Activated CD4-positive, alpha-beta T cell treated with anti-CD3 and anti-CD28 coated beads, Interleukin-2, amount 50 U/mL, for 48 hours (primary cell): ENCODE measurements at regions not wholly inside any gene's neighbourhood (a gene's known extent, or its start where the extent isn't known, plus 50 kb on each side); places are given as distances from the start of the nearest gene placed in this dataset.
"Not testable (repeated sequence)": the region's sequence is repeated elsewhere in the genome, so short reads cannot be mapped to it uniquely, and the experiment has no call there.

ENCODE experiments used
- DNase-seq, 2 experiments: peaks; one replicate each; pipeline ENCODE4 v3.0.0-alpha.2; 2020

DNA sequence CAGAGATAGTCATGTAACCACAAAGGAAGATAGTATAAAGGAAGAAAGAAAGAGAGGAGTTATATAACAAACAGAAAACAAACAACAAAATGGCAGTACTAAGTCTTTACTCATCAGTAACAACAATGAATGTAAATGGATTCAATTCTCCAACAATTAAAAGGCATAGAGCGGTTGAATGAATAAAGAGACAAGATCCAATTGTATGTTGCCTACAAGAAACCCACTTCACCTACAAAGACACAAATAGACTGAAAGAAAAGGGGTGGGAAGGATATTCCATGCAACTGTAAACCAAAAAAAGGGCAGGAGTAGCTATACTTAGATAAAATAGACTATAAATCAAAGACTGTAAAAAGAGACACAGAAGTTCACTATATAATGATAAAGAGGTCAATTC, 157.3 kb upstream of the CREB1 start:
- DNase-seq: no peak

DNA sequence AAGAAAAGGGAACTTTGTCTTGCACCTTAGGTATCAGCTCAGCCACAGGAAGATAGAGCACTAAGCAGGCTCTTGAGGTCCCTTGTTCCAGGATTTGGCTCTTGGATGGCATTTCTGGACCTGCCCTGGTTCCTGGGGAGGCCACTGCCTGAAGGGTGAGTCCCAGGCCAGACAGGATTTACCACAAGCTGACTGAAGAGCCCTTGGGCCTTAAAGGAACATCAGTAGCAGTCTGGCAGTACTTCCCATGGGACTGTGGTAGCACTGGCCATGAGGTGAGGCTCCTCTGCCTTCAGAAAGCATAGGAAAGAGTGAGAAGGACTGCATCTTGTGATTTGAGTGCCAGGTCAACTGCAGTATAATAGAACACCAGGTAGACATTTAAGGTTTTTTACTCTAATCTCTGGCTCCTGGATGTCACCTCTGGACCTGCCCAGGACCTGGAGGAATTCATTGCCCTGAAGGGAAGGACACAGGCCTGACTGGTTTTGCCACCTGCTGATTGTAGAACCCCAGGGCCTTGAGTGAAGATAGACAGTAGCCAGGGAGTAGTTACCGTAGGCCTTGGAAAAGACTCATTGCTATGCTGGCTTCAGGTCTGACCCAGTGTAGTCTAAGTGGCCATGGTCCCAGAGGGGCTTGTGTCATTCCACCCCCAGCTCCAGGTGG, 154.4 kb upstream of the CREB1 start:
- DNase-seq: no peak

DNA sequence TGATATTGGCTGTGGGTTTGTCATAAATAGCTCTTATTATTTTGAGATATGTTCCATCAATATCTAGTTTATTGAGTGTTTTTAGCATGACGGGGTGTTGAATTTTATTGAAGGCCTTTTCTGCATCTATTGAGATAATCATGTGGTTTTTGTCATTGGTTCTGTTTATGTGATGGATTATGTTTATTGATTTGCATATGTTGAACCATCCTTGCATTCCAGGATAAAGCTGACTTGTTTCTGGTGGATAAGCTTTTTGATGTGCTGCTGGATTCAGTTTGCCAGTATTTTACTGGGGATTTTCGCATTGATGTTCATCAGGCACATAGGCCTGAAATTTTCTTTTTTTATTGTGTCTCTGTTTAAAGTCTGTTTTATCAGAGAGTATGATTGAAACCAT, 151.1 kb upstream of the CREB1 start:
- not testable (repeated sequence) for DNase-seq

DNA sequence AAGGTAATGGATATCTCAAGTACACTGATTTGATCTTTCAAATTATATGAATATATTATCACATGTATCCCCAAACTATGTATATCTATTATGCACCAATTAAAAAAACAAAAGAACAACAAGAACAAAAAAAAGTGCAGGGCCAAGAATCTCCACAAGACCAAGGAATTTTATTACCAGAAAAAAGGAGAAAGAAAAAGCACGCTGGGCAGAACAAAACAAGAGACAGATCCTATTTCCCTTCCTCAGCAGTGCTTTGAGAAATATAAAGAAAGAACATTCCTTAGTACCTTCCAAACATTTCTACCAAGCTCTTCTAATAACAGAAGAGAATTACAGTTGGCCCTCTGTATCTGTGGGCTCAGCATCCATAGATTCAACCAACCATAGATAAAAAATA, 144.7 kb upstream of the CREB1 start:
- no peak for DNase-seq

DNA sequence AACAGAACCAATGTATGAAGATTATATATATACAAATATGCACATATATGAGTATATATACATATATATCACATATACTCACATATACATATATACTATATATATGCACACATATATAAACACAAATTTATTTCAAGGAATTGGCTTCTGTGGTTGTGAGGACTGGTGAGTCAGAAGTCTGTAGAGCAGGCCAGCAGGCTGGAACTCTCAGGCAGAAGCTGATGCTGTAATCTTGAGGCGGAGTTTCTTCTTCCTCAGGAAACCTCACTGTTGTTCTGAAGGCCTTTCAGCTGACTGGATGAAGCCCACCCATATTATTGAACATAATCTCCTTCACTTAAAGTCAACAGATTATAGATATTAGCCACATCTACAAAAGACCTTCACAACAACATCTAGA, 143.9 kb upstream of the CREB1 start:
- no peak for DNase-seq

DNA sequence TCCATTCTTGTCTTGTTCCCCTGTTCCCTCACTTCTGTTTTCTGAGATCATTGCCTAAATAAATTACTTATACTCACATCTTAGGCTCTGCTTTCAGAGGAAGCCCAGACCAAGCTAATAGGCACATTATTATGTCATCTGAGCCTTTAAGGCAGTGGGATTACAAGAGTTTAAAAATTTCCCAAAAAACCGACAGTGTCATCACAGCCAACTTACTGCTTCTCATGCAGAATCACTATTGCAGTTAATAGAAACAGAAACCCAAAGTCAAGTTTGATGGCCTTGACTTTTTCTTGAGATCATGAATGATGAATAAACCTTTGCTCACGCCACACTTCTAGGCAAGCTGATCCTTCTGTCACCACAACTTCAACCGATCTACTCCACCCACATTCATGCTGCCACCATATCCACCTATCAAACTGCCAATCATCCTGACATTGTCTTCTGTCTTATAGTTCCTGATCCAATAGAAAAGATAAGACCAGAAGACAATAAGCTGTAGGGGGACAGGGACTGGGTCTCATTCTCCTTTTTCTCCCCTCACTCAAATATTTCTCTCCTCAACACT, 142.7 kb upstream of the CREB1 start:
- DNase-seq: no peak

DNA sequence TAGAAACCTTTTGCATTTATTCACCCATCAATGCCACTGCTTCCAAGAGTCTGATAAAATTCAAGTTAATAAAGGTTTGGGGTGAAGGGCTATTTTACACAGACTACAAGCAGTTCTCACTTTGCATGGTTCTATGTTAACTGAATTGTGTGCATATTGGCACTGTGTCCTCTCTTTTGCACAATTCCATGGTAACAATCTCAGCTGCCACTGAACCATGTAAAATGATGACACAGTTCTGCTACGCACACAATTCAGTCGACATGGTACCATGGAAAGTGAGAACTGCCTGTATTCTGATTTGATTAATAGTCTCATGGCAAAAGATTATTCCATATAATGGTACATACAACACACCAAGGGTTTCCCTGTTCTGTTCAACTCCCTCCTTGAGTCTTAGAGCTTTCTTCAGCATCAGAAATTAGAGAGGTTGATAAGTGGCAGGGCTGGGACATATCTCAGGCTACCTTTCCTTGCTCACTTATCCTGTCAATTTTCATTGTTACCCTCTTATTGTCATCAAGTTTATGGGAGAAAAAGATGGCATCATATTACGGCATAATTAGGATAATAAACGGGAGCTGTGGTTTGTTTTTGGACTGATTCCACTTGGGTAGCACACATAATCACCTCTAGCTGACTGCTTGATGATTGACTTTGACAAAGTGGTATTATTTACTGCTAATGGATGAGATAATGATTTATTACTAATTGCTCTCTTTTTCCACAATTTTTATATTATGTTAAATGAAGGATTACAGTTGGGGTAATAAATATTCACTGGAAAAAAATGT, 139.3 kb upstream of the CREB1 start:
- no peak for DNase-seq

DNA sequence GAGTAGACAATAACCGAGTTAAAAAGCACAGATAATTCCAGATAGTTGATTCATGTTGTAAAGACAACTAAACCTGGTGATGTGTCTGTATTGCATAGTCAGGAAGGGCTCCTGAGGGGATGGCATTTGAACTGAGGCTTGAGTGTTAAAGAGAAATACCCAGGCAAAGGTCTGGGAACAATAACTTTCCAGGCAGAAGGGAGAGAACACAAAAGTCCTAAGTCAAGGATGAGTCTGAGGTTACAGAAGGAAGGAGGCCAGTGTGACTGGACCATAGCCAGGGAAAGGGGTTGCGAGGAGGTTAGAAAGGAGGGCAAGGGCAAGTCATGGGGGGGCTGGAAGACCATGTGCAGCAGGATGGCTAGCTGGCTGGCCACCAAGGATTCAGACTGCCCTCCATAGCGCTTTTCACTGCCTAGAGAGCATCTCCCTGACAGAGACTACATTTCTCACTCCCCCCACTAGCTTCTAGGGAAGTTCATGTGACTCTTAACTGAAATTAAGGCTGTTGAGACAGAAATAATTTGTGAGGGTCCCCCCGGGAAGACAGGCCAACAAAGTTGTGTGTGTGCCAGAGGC, 135.5 kb upstream of the CREB1 start:
- peak in 1 of 2 experiments; percentile 7 for DNase-seq

DNA sequence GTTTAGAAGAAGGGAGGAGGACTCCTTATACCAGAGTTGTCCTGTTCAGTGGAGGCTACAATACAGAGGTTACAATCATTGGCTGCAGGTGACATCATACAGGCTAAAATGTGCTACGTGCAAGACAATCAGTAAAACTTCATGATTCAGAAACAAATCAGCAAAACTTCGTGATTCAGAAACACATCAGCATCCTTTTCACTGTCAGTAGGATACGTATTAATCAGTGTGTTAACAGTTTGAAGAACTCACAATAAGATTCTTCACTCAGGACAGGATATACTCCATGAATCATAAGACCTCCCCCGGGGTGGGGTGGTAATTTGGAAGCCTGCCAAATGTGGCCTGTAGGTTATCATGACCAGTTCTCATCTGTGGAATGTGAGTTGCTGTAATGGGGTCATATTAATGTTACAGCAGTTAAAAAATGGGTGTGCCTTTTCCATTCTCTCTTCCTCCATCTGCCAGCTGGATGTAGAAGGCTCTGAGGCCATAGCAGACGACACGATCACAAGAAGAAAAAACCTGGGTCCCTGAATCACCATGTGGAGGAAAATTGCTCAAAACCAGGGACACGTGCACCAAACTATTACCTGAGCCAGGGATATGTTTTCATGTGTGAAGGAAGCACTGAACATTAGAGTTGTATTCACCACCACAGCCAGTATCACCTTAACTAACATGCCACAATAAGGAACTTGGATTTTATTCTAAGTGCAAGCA, 134.8 kb upstream of the CREB1 start:
- peak; percentile 65 to 76 for DNase-seq

DNA sequence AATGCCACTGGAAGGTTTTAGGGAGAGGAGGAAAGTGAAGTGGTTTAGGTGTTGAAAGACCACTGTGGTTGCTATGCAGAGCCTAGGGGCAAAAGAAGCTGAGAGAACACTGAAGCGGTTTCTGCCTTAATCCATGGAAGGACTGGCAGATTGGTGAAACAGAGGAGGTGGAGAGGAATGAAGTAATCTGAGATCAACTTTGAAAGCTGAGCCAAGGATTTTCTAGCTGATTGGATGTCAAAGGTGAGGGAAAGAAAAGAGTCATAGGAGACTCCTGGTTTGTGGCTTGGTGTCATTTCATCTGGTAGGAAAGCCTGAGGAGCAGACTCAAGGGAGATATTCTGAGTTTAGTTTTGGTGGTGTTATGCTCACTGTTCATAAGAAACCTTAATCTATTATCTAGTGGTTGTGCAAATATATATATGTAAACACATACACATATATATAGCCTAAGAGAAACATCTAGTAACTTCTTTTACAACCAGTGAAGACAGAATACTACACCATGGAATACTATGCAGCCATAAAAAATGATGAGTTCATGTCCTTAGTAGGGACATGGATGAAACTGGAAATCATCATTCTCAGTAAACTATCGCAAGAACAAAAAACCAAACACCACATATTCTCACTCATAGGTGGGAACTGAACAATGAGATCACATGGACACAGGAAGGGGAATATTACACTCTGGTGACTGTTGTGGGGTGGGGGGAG, 134.1 kb upstream of the CREB1 start:
- no peak for DNase-seq

DNA sequence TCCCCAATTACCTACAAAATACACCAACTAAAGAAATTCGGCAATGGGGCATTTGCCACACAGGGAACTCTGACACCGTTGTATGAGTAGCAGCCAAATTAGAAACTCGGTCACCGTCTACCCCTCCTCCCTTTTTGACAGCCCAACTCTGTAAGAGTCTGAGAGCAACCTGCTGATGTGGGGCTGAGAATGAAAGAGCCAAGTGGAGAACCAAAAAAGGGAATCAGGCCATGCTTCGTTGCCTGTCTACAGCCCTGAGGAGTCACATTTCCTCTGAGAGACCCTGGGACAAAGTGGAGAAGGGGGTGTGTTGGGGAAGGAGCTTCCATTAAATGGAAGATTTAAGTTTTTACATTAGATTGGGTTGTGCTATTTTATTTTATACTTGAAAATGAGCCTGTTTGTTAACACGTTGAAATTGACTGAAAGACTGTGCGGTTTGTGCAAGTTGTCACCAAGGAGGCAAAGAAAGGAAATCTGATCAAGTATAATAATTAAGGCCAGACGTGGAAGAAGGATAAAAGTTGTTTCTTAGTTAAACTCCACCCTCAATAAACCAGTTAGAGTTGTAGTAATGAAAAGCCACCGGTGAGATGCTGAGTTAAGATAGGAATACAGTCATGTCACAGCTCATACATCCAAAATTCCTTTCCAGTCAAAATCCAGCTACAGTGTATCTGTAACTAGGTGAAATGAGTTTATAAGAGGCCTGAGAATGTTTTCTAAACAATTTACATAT, 131.7 kb upstream of the CREB1 start:
- no peak for DNase-seq

DNA sequence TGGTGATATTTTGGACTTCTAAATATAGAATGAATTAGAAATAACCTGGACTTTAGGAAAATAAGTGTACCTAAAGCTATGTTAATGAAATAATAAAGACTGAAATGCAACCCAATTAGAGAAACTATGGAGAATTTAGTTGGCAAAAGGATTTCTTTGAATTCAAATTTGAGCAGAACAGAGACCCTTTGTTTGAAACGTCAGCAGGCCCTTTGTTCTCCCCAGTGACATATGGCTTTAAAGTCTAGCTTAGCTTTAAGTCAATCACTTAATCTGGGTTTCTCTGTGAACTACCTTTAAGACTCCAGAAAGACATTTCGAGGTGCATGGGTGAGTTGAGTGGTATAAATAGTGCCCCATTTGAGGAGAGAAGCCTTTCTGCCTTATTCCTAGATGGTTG, 130.5 kb upstream of the CREB1 start:
- no peak for DNase-seq

DNA sequence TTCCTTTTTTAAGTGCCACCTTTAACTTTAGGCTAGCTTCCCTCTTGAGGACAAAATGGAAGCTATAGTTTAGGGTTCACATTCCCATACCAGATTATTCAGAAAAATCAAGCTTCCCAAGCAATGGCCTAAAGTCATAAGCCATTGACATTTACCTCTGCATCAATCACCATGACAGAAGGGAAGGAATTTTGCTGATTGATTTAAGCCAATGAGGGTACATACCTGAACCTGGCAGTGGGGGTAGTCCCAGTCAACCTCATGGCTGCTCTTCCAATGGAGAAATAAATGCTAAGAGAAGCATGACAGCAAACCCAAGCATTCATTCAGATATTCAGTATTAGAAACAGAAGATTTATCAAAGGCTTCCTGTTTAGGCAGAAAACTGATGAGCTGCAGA, 128.4 kb upstream of the CREB1 start:
- DNase-seq: no peak

DNA sequence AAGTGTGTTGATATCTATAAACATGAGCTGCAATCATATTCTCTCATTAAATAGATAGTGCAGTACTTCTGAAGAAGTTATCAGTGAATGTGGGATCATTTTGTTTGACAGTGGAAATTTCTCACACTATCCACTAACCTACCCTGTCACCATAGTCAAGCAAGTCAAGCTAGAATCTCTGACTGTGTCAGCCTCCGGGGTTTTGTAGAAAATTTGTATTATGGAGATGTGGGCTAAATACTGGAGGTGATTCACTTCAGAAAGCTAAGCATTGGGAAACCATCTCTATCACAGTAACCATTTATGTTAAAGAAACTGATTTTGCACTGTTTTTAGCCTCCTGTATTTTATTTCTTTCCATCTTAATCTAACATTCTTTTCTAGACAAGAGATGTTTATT, 126.6 kb upstream of the CREB1 start:
- DNase-seq: no peak

DNA sequence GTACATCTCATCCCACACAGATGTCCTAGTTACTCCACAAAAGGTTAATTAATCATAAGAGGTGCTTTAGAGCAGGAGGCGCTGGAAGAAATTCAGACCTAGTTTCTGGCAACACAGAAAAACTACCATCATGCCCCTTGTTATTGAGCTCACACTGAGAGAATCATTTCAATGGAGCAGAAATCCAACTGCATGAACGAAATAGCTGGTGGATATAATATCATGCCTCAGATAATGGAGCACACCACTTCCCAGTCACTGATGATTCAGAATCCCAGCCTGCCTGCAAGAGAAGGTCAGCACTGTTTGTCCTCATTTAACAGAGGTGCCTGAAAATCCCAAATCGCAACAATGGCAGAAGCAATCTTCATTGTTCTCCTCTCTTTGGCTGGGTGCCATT, 125.8 kb upstream of the CREB1 start:
- no peak for DNase-seq

DNA sequence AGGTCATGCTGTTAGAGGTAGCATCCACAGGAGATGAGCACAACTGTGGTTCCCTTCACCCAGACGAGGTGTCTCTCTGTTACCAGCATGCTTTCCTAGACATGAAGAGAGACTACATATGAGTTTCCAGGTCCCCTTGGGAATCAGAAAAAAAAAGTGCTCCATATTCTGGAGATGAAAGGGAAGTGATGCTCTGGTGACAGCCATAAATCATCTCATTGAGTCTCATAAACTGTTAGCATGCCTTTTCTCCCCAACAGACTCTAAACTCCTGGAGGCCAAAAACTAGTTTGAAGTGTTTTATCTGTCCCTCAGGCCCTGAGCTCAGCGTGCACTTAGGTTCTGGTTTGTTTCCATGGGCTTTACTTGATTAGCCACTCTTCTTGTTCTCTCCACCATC, 124.6 kb upstream of the CREB1 start:
- no peak for DNase-seq

DNA sequence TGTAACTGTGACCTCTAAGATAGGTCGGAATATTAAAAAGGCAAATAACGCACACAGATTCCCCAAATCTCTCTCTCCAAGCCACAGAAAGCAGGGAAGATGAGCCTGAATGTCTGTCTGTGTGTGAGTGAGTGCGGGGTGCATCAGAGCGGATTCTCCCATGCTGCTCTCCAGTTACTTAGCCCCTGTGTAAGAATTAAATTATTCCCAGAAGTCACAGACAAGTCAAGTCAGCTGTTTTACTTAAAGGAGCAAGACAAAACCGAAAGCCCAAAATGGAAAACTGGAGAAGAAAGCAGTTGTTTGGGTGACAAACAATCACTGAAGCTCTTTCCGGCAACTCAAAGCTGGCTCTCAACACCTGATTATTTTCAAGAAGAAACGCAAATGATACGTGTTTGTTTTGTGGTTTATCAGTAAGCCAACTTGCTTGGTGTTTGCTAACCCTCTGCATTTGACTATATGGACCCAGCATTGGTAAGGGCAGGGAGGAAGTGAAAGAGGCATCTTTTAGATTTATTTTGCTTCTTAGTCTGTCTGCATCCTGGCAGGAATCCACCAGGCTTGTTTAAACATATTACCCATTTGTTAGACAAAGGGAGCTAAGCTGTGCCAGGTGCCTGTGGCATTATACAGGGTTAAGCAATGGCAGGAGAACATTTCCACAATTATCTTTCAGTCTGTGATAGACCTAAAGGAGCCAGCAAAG, 121.5 kb upstream of the CREB1 start:
- DNase-seq: no peak

DNA sequence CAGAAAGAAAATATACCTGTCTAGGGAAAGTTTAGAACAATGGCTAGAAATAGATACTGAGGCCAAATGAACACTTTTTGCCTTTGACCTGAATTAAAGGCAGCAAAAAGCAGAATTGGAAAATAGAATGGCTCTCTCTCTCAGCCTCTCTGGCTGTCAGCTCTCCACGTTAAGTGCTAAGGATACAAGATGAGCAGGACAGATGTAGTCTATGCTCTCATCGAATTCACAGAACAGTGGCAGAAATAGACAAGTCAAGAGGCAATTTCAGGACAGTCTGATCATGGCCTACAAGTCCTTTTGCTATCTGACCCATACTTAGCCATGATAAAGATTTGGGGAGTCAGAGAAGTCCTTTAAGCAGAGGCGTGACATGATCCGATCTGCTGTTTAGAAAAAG, 120.2 kb upstream of the CREB1 start:
- no peak for DNase-seq

DNA sequence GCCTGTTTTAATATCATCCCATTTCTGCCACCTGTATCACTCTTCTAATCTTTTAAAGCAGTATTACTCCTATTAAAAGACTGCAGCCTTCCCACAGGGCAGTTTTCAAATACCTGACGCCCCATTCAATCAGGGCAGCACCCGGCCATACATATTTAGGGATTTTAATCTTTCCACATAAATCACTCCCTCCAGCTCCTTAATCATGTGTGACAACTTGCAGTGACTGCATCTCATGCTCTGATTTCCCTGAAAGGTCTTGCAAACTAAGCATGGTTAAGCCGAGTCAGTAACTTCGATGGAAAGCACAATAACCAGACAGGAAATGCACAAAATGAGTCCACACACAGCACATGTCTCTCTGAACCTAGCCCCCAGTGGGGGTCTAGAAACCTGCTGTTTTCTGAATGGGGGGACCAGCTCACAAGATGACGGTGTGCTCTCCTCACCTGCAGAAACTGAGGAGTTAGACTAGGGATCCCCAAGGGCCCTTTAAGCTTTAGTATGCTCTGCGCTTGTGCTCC, 116.9 kb upstream of the CREB1 start:
- DNase-seq: no peak

DNA sequence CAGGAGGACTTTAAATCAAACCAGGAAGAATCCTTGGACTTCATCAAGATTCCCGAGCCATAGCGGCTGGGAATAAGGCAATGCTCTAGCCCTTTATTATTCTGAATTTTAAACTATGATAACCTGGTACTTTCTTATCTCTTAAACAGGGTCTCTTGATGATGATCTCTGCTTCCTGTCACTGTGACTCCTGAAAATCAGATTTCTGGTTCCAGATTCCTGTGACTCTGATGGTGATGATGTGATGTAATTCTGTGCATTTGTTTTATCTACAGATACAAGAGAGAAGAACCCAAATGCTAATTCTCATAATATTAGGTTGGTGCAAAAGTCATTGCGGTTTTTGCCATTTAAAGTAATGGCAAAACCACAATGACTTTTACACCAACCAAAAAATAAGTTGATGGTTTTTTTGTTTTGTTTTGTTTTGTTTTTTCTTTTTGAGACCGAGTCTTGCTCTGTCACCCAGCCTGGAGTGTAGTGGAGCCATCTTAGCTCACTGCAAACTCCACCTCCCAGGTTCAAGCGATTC, 116.3 kb upstream of the CREB1 start:
- no peak for DNase-seq

DNA sequence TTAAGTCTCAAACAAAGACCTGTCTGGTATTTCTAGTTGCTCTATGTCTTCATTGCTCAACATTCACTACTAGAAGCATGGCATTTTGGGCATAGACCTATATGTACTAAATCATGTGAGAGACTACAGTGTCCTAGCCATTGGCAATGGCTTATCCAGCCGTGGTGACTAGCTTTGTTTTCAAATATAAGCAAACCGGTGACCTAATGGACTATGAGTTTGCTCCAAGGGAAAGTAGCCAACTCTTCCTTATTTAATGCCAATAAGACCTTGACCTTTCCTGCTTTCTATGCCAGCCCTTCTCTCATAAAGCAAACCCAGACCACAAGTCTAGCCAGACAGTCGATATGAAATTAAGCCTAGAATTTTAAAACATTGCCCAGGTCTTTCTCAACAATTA, 113.7 kb upstream of the CREB1 start:
- DNase-seq: no peak
